HG03439 (cell line): ENCODE measurements at regions not wholly inside any gene's neighbourhood (a gene's known extent, or its start where the extent isn't known, plus 50 kb on each side); places are given as distances from the start of the nearest gene placed in this dataset.
"Not testable (repeated sequence)": the region's sequence is repeated elsewhere in the genome, so short reads cannot be mapped to it uniquely, and the experiment has no call there.

ENCODE experiments used
- ATAC-seq: cut with Tn5 transposase; IDR thresholded peaks from one replicate; pipeline ENCODE4 v1.9.1; 2021; ENCODE audit warnings: mild to moderate bottlenecking, moderate library complexity; ENCODE audit not compliant: unreplicated experiment

GRCh38 chr2:59851836-59852475 is 701.5 kb downstream of the BCL11A start:
- ATAC-seq = no peak

GRCh38 chr2:59850554-59850953 is 702.9 kb downstream of the BCL11A start:
- ATAC-seq = no peak

- no peak for ATAC-seq
Observed at GRCh38 chr2:59833941-59834340, 719.5 kb downstream of the BCL11A start.

GRCh38 chr2:59830601-59831000 is 722.9 kb downstream of the BCL11A start:
- ATAC-seq = no peak

- no peak for ATAC-seq
Observed at GRCh38 chr2:59827677-59828076, 725.8 kb downstream of the BCL11A start.

GRCh38 chr2:59826177-59826576 is 727.3 kb downstream of the BCL11A start:
- no peak for ATAC-seq

GRCh38 chr2:59824314-59824713 is 729.1 kb downstream of the BCL11A start:
- ATAC-seq = no peak

GRCh38 chr2:59816075-59816474 is 737.4 kb downstream of the BCL11A start:
- ATAC-seq = no peak

- not testable (repeated sequence) for ATAC-seq
Observed at GRCh38 chr2:59810283-59810682, 743.2 kb downstream of the BCL11A start.

- no peak for ATAC-seq
Observed at GRCh38 chr2:59806486-59806885, 747.0 kb downstream of the BCL11A start.

GRCh38 chr2:59804732-59805131 is 748.7 kb downstream of the BCL11A start:
- ATAC-seq = no peak

- ATAC-seq = no peak
Observed at GRCh38 chr2:59803586-59803985, 749.9 kb downstream of the BCL11A start.

- no peak for ATAC-seq
Observed at GRCh38 chr2:59798687-59799232, 754.7 kb downstream of the BCL11A start.

- no peak for ATAC-seq
Observed at GRCh38 chr2:59791004-59791618, 762.3 kb downstream of the BCL11A start.

GRCh38 chr2:59790186-59791003 is 763.1 kb downstream of the BCL11A start:
- ATAC-seq = no peak

- ATAC-seq = no peak
Observed at GRCh38 chr2:59789523-59789922, 763.9 kb downstream of the BCL11A start.

GRCh38 chr2:59787095-59787494 is 766.4 kb downstream of the BCL11A start:
- ATAC-seq = no peak

- no peak for ATAC-seq
Observed at GRCh38 chr2:59786684-59787083, 766.8 kb downstream of the BCL11A start.

- no peak for ATAC-seq
Observed at GRCh38 chr2:59779571-59779970, 773.9 kb downstream of the BCL11A start.

GRCh38 chr2:59777120-59777519 is 776.3 kb downstream of the BCL11A start:
- ATAC-seq = no peak

- no peak for ATAC-seq
Observed at GRCh38 chr2:59776726-59777008, 776.8 kb downstream of the BCL11A start.
